OCI-LY3 (cell line): ENCODE measurements at regions not wholly inside any gene's neighbourhood (a gene's known extent, or its start where the extent isn't known, plus 50 kb on each side); places are given as distances from the start of the nearest gene placed in this dataset.

ENCODE experiments used
- H2AFZ ChIP-seq: fragments of 200-600, 300-600 bp; shearing (Covaris generic); 2 replicates; pipeline ENCODE4 v1.6.0; 2014; ENCODE audit warnings: antibody characterized with exemption, low read depth, low read length
- H3K27ac ChIP-seq: fragments of 200-600, 300-600 bp; sonication (generic); 2 replicates; pipeline ENCODE4 v1.5.1; 2014; ENCODE audit warnings: mild to moderate bottlenecking, low read length, moderate library complexity, mixed read lengths
- H3K27me3 ChIP-seq: fragments of 200-600, 300-600 bp; sonication (generic); 2 replicates; pipeline ENCODE4 v1.6.1; 2014; ENCODE audit warnings: low read depth, low read length, mixed read lengths
- H3K36me3 ChIP-seq: fragments of 200-600, 300-600 bp; sonication (generic); replicated peaks from 2 replicates; pipeline ENCODE3; 2014; ENCODE audit warnings: low read depth, low read length, mixed read lengths
- H3K4me1 ChIP-seq: fragments of 300-600, 200-600 bp; sonication (generic); 2 replicates; pipeline ENCODE4 v1.6.1; 2014; ENCODE audit warnings: low read length, mixed read lengths
- H3K4me2 ChIP-seq: fragments of 200-600, 300-600 bp; sonication (generic); 2 replicates; pipeline ENCODE4 v1.6.1; 2014; ENCODE audit warnings: low read length, mixed read lengths
- H3K4me3 ChIP-seq: fragments of 300-600, 200-600 bp; sonication (generic); 2 replicates; pipeline ENCODE4 v1.5.1; 2014; ENCODE audit warnings: antibody characterized with exemption, mild to moderate bottlenecking, low read length, moderate library complexity
- H3K79me2 ChIP-seq: fragments of 300-600, 200-600 bp; shearing (Covaris generic); 2 replicates; pipeline ENCODE4 v1.6.1; 2014; ENCODE audit warnings: mild to moderate bottlenecking, low read length, mixed read lengths
- H3K9ac ChIP-seq: fragments of 300-600, 200-600 bp; shearing (Covaris generic); 2 replicates; pipeline ENCODE4 v1.6.0; 2014; ENCODE audit warnings: mild to moderate bottlenecking, low read length, moderate library complexity
- H3K9me3 ChIP-seq: fragments of 200-600, 300-600 bp; shearing (Covaris generic); 2 replicates; pipeline ENCODE4 v1.6.1; 2014; ENCODE audit warnings: low read length, mixed read lengths; ENCODE audit not compliant: insufficient read depth
- H4K20me1 ChIP-seq: fragments of 200-600, 300-600 bp; sonication (generic); 2 replicates; pipeline ENCODE4 v1.6.1; 2016; ENCODE audit warnings: low read length, mixed read lengths; ENCODE audit not compliant: insufficient read depth
- EZH2phosphoT487 ChIP-seq: fragments of 200-600 bp; shearing (Covaris generic); IDR thresholded peaks from 2 replicates; pipeline ENCODE4 v1.6.1; 2018; ENCODE audit warnings: antibody characterized with exemption, mixed run types, low read depth
- TF ChIP-seq, protein P1 (sequence below): fragments of 200-600, 300-600 bp; sonication (generic); IDR thresholded peaks from 2 replicates; pipeline ENCODE4 v1.5.1; 2014; ENCODE audit warnings: antibody characterized with exemption, low read length, low read depth

DNA sequence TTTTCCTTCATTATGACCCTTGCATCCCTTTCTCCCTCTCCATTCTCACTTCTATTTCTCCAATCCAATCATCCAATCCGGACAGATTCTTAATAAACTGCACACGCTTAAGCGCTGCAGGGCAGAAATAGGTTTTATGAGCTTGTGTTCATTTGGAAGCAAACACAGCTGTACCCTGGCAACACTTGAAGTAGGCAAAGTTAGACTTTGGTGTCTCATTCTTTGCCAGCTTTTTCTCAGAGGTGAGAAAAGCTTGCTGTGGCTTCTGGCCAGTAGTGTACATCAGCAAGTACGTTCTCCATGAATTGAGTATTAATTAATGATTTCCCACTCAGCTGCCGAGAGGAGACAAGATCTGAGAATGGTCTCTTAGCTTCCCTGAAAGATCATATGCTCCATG is 88.5 kb downstream of the FBXO4 start:
- H3K9me3 ChIP-seq, result no peaks in the 10 kb centered on the region
- no peaks in the 10 kb centered on the region for H3K79me2 ChIP-seq
- no peak overlapping the region for H2AFZ ChIP-seq
- TF ChIP-seq, protein P1, sequence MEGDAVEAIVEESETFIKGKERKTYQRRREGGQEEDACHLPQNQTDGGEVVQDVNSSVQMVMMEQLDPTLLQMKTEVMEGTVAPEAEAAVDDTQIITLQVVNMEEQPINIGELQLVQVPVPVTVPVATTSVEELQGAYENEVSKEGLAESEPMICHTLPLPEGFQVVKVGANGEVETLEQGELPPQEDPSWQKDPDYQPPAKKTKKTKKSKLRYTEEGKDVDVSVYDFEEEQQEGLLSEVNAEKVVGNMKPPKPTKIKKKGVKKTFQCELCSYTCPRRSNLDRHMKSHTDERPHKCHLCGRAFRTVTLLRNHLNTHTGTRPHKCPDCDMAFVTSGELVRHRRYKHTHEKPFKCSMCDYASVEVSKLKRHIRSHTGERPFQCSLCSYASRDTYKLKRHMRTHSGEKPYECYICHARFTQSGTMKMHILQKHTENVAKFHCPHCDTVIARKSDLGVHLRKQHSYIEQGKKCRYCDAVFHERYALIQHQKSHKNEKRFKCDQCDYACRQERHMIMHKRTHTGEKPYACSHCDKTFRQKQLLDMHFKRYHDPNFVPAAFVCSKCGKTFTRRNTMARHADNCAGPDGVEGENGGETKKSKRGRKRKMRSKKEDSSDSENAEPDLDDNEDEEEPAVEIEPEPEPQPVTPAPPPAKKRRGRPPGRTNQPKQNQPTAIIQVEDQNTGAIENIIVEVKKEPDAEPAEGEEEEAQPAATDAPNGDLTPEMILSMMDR, result no peak
- no peaks in the 10 kb centered on the region for H4K20me1 ChIP-seq
- H3K36me3 ChIP-seq, result no peaks in the 10 kb centered on the region
- no peaks in the 10 kb centered on the region for H3K27me3 ChIP-seq
- no peaks in the 10 kb centered on the region for H3K4me1 ChIP-seq
- no peak overlapping the region for H3K27ac ChIP-seq
- H3K9ac ChIP-seq, result no peak overlapping the region
- no peak overlapping the region for H3K4me2 ChIP-seq
- H3K4me3 ChIP-seq, result no peak overlapping the region

DNA sequence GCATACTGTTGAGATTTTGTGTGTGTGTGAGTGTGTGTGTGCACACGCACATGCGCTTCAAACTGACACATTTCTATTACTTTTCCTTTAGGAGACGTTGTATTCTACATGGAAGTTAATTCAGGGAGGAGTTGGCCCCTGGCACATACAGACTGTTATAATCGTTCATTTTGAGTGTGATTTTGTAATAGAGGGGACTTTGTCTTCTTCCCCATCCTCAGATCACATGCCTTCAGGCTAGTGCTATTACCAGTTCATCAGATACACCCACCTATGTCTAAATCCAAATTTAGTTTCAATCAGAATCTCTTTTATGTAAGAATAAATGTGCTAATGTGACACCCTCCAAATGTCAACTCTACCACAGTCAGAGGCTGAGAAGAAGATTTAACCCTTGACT is 90.2 kb downstream of the FBXO4 start:
- TF ChIP-seq EZH2phosphoT487, result no peak
- TF ChIP-seq, protein P1, result no peak
- Histone ChIP-seq H3K36me3 (no peaks in the 10 kb centered on the region), H3K4me1 (no peaks in the 10 kb centered on the region), H2AFZ (no peak overlapping the region), H3K9ac (no peak overlapping the region), H3K9me3 (no peaks in the 10 kb centered on the region), H4K20me1 (no peaks in the 10 kb centered on the region), H3K27me3 (no peaks in the 10 kb centered on the region), H3K27ac (no peak overlapping the region), H3K79me2 (no peaks in the 10 kb centered on the region), H3K4me3 (no peak overlapping the region), H3K4me2 (no peak overlapping the region)

DNA sequence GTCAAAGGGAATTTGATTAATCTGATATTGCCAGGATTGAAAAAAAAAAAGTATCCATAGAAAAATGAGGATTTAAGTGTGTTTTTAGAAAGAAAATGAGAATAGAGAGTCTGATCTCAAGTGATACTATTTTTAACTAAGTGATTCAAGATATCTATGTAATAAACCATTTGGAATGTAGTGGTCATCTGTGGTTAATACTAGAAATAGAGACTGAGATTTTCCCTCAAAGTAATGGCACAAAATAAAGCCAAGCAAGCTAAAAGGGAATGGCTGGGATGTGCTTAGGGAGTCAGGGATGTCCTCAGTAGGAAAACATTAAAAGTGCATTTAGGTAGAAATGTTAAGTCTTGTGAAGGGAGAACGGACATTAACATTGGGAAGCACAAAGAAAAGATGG is 90.6 kb downstream of the FBXO4 start:
- Histone ChIP-seq H4K20me1 (no peaks in the 10 kb centered on the region), H3K27ac (no peak overlapping the region), H3K27me3 (no peaks in the 10 kb centered on the region), H3K9me3 (no peaks in the 10 kb centered on the region), H3K79me2 (no peaks in the 10 kb centered on the region), H3K9ac (no peak overlapping the region), H3K4me2 (no peak overlapping the region), H3K36me3 (no peaks in the 10 kb centered on the region), H2AFZ (no peak overlapping the region), H3K4me3 (no peak overlapping the region), H3K4me1 (no peaks in the 10 kb centered on the region)
- TF ChIP-seq, protein P1, result no peak
- no peak for TF ChIP-seq EZH2phosphoT487

DNA sequence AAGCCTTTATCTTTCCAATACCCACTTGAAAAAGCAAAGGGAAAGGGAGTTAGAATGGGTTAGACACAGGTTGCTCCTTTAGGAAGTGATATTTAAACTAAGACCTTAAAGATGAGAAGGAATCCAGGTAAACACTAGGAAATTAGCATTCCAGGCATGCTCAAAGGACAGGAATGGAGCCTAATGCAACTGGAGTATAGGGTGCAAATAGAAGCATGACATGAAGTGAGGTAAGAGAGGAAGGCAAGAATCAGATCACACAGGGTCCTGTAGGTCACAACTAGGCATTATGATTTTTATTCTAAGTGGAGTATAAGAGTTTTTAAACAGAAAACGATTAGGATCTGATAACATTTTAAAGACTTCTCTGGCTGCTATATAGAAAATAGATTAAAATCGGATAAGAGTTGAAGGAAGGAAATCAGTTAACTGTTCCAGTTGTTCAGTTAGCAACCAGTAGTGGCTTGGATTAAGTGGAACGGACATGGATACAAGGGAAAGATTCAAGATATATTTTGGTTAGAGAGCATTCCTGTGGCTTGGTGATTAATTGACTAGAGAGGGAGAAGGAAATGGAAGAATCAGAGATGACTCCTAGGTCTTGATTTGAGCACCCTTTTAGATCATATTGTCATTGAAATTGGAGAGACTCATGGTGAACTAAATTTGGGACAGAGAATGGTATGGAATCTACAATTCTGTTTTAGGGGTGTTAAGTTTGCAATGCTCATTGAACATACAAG is 95.9 kb downstream of the FBXO4 start:
- Histone ChIP-seq H3K9ac (no peak overlapping the region), H3K9me3 (no peaks in the 10 kb centered on the region), H3K36me3 (no peaks in the 10 kb centered on the region), H3K4me2 (no peak overlapping the region), H3K27ac (no peak overlapping the region), H3K79me2 (no peaks in the 10 kb centered on the region), H3K4me3 (no peak overlapping the region), H3K27me3 (no peaks in the 10 kb centered on the region), H2AFZ (no peak overlapping the region), H3K4me1 (no peaks in the 10 kb centered on the region), H4K20me1 (no peaks in the 10 kb centered on the region)
- TF ChIP-seq, protein P1, result no peak
- TF ChIP-seq EZH2phosphoT487, result no peak
